Osteoblast (primary cell): ENCODE measurements at regions not wholly inside any gene's neighbourhood (a gene's known extent, or its start where the extent isn't known, plus 50 kb on each side); places are given as distances from the start of the nearest gene placed in this dataset.

Experiments used
- DNase-seq: peaks from one replicate; pipeline ENCODE4 v3.0.0; 2011; ENCODE audit warnings: low spot score, mixed read lengths; ENCODE audit not compliant: insufficient read length; ENCODE audit errors: missing footprints
- H2AFZ ChIP-seq: 2 replicates; pipeline ENCODE4 v1.6.0; 2011; ENCODE audit warnings: mild to moderate bottlenecking, low read length
- H3K27ac ChIP-seq: 2 replicates; pipeline ENCODE4 v1.5.1; 2011; ENCODE audit warnings: mild to moderate bottlenecking, low read depth, low read length, moderate library complexity
- H3K27me3 ChIP-seq: 2 replicates; pipeline ENCODE4 v1.6.0; 2012; ENCODE audit warnings: mild to moderate bottlenecking, control low read depth, inconsistent platforms, low read length, moderate library complexity; ENCODE audit not compliant: insufficient read depth
- H3K36me3 ChIP-seq: 2 replicates; pipeline ENCODE4 v1.5.1; 2011; ENCODE audit warnings: mild to moderate bottlenecking, low read length, control low read depth, moderate library complexity; ENCODE audit not compliant: insufficient read depth
- H3K4me1 ChIP-seq: 2 replicates; pipeline ENCODE4 v1.5.1; 2011; ENCODE audit warnings: mild to moderate bottlenecking, low read length, control low read depth, moderate library complexity; ENCODE audit not compliant: insufficient read depth
- H3K4me2 ChIP-seq: 2 replicates; pipeline ENCODE4 v1.6.0; 2011; ENCODE audit warnings: mild to moderate bottlenecking, low read length; ENCODE audit not compliant: insufficient read depth
- H3K4me3 ChIP-seq: fragments of 200-600 bp; sonication (generic); 3 replicates; pipeline ENCODE4 v1.5.1; 2012; ENCODE audit warnings: mild to moderate bottlenecking, low read length, inconsistent platforms; ENCODE audit not compliant: insufficient read depth
- H3K79me2 ChIP-seq: 2 replicates; pipeline ENCODE4 v1.6.0; 2012; ENCODE audit warnings: mild to moderate bottlenecking, low read length, control low read depth, inconsistent platforms; ENCODE audit not compliant: insufficient read depth
- H3K9me3 ChIP-seq: 2 replicates; pipeline ENCODE4 v1.5.1; 2011; ENCODE audit warnings: low read depth, low read length, control low read depth
- H4K20me1 ChIP-seq: 2 replicates; pipeline ENCODE4 v1.6.0; 2012; ENCODE audit warnings: mild to moderate bottlenecking, low read length, control low read depth; ENCODE audit not compliant: insufficient read depth
- CTCF ChIP-seq: IDR thresholded peaks from 2 replicates; pipeline ENCODE4 v1.5.1; 2011; ENCODE audit warnings: mild to moderate bottlenecking, low read depth, low read length, moderate library complexity; ENCODE audit errors: extremely low read depth

GRCh38 chr4:81528200-81528599 is 56.5 kb upstream of the RASGEF1B start:
- H3K4me1 ChIP-seq, result no peaks in the 10 kb centered on the region
- no peak for TF ChIP-seq CTCF
- no peak overlapping the region for H3K27ac ChIP-seq
- H3K27me3 ChIP-seq, result no peaks in the 10 kb centered on the region
- H3K4me2 ChIP-seq, result no peak overlapping the region
- DNase-seq, result no peak
- no peaks in the 10 kb centered on the region for H3K36me3 ChIP-seq
- no peaks in the 10 kb centered on the region for H3K9me3 ChIP-seq
- no peaks in the 10 kb centered on the region for H3K79me2 ChIP-seq
- no peak overlapping the region for H2AFZ ChIP-seq
- H3K4me3 ChIP-seq, result no peak overlapping the region
- no peaks in the 10 kb centered on the region for H4K20me1 ChIP-seq

- Histone ChIP-seq H3K79me2 (no peaks in the 10 kb centered on the region), H3K27me3 (no peaks in the 10 kb centered on the region), H3K36me3 (no peaks in the 10 kb centered on the region), H3K4me3 (no peak overlapping the region), H2AFZ (no peak overlapping the region), H3K4me2 (no peak overlapping the region), H4K20me1 (no peaks in the 10 kb centered on the region), H3K9me3 (no peaks in the 10 kb centered on the region), H3K27ac (no peak overlapping the region), H3K4me1 (no peaks in the 10 kb centered on the region)
- no peak for TF ChIP-seq CTCF
- DNase-seq, result no peak
These were observed 56.0 kb upstream of the RASGEF1B start for GRCh38 chr4:81527709-81528108.

GRCh38 chr4:81527115-81527514 is 55.4 kb upstream of the RASGEF1B start:
- no peak overlapping the region for H3K4me3 ChIP-seq
- H3K79me2 ChIP-seq, result no peaks in the 10 kb centered on the region
- H3K27me3 ChIP-seq, result no peaks in the 10 kb centered on the region
- H4K20me1 ChIP-seq, result no peaks in the 10 kb centered on the region
- TF ChIP-seq CTCF, result no peak
- no peak overlapping the region for H3K27ac ChIP-seq
- no peaks in the 10 kb centered on the region for H3K9me3 ChIP-seq
- no peak overlapping the region for H2AFZ ChIP-seq
- no peaks in the 10 kb centered on the region for H3K36me3 ChIP-seq
- H3K4me2 ChIP-seq, result no peak overlapping the region
- DNase-seq, result no peak
- H3K4me1 ChIP-seq, result no peaks in the 10 kb centered on the region

- Histone ChIP-seq H2AFZ (no peak overlapping the region), H3K27me3 (no peaks in the 10 kb centered on the region), H3K36me3 (no peaks in the 10 kb centered on the region), H3K79me2 (no peaks in the 10 kb centered on the region), H3K4me2 (no peak overlapping the region), H3K9me3 (no peaks in the 10 kb centered on the region), H4K20me1 (no peaks in the 10 kb centered on the region), H3K4me3 (no peak overlapping the region), H3K27ac (no peak overlapping the region), H3K4me1 (no peaks in the 10 kb centered on the region)
- DNase-seq, result no peak
- no peak for TF ChIP-seq CTCF
These were observed 55.0 kb upstream of the RASGEF1B start for GRCh38 chr4:81526706-81527105.
